Superior temporal gyrus (tissue), 1 donor: ENCODE measurements at regions not wholly inside any gene's neighbourhood (a gene's known extent, or its start where the extent isn't known, plus 50 kb on each side); places are given as distances from the start of the nearest gene placed in this dataset.

Source experiments
- DNase-seq: peaks from one replicate; pipeline ENCODE4 v3.0.0-alpha.2; 2016; ENCODE audit errors: extremely low spot score

DNA sequence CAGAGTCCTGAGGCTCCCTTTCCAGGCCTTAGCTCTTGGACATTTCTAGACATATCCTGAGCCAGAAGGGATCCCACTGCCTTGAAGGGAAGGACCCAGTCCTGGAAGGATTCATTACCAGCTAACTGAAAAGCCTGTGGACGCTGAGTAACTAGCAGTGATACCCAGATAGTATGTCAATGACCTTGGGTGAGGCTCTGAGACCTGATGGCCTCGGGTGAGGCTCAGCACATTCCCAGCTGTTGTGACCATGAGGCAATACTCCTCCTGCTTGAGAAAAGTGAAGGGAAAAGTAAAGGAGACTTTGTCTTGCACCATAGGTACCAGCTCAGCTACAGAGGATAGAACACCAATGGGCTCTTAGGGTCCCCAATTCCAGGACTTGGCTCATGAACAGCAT lies 268.1 kb downstream of the DKK2 start:
- DNase-seq: no peak

GRCh38 chr4:106766519-106766918 lies 269.6 kb downstream of the DKK2 start:
- DNase-seq: no peak

DNA sequence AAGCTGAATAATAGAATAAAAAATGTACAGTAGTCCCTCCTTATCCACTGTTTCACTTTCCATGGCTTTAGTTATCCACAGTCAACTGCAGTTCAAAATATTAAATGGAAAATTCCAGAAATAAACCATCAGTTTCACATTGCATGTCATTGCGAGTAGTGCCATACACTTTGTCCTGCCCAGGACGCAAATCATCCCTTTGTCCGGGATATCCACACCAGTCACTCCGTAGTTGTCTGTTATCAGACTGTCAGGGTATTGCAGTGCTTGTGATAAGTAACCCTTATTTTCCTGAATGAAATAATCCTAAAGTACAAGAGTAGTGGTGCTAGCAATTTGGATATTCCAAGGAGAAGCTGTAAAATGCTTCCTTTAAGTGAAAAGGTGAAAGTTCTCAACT lies 271.3 kb downstream of the DKK2 start:
- no peak for DNase-seq

DNA sequence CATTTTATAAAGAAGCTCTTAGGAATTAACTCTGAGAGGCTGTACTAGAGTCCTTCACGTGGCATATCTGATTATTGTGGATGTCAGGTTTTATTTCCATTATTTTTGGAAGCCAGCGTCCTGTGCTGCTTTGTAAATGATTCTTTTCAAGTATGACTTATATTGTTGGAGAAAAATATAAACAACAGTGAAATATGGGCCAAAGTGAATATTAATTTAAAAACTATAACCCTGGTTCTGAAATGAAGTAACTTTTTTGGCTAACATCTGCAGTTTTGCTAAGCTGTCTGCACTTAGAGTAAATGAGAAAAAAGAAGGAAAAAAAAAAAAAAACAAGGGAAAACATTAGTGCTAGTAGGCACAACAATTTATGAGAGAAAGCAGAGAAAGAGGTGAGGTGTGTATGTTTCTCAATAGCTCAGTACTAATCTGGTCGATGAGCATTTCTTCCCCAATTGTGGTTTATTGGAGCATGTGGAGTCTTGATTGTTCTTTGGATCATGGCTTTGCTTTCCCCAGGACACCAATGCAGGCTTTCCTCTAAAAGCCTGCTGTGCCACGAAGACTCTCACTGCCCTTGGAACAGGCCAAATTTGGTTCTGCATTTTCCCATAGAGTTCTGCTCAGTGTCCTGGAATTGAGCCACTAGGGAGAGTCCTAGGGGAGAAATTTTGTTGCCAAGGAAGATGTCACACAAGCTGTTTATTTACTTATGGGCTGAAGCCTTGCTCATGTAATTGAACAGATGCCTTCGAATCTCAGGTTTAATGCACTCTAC lies 273.3 kb downstream of the DKK2 start:
- no peak for DNase-seq

GRCh38 chr4:106753426-106753825 lies 282.7 kb downstream of the DKK2 start:
- no peak for DNase-seq

GRCh38 chr4:106746451-106746850 lies 289.7 kb downstream of the DKK2 start:
- no peak for DNase-seq

DNA sequence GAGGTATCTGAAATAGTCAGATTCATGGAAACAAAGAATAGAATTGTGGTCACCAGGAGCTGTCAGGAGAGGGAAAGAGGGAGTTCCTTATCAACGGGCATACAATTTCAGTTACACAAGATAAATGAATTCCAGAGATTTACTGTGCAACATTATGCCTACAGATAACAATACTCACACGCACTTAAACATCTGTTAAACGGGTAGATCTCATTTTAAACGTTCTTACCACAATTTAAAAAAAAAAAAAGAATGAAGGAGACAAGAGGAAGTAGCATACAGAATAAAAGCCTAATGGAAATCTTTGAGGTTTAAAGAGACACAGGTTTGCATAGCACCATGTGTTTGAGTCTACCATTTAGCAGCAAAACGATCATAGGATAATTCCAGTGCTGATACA lies 298.0 kb downstream of the DKK2 start:
- DNase-seq: no peak

DNA sequence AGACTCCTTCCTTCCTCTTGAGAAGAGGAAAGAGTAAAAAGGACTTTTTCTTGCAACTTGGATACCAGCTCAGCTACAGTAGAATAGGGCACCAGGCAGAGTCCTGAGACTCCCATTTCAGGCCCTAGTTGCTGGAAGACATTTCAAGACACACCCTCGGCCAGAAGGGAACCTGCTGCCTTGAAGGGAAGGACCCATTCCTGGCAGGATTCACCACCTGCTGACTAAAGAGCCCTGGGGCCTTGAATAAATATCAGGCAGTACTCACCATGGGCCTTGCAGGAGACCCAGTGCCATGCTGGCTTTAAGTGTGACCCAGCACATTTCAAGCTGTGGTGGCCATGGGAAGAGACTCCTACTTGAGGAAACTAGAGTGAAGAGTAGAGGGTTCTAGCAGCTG lies 317.6 kb downstream of the DKK2 start:
- DNase-seq: no peak

DNA sequence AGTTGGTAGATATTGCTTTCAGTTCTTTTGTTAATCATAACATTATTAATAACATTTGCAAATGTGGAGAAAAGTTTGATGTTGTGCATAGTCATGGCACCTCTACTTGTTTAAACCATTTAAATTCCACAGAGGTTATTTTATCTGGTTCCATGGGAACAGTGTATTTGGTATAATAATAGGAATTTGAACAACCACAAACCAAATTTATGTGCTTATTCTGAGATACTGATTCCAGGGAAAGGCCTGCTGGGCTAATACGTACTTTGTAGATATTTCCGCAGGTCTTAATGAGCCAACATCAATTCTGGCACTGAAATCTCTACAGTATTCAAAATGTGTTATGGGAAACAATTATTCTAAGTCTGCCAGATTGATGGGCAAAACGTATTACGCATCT lies 319.0 kb downstream of the DKK2 start:
- DNase-seq: no peak

DNA sequence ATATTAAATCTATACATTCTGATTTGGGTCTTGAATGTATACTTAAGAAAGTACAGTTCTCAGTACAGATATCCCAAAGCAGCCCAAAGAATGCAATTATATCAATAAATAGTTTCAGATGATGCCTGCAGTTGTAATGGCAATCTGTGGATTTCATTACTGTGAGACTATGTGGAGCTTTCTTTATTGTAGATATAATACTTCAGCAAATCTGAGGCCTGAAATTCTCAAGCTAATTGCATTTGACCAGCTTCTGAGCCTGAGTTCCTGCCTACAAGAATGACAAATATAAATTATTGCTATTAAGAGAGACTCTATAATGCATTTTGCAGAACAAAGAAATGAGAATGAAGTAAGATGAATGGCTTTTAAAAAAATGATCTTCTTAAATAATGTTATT lies 320.3 kb downstream of the DKK2 start:
- no peak for DNase-seq

GRCh38 chr4:106708464-106708816 lies 327.7 kb downstream of the DKK2 start:
- DNase-seq: no peak

- no peak for DNase-seq
Measured at GRCh38 chr4:106707776-106708463, 328.2 kb downstream of the DKK2 start.

DNA sequence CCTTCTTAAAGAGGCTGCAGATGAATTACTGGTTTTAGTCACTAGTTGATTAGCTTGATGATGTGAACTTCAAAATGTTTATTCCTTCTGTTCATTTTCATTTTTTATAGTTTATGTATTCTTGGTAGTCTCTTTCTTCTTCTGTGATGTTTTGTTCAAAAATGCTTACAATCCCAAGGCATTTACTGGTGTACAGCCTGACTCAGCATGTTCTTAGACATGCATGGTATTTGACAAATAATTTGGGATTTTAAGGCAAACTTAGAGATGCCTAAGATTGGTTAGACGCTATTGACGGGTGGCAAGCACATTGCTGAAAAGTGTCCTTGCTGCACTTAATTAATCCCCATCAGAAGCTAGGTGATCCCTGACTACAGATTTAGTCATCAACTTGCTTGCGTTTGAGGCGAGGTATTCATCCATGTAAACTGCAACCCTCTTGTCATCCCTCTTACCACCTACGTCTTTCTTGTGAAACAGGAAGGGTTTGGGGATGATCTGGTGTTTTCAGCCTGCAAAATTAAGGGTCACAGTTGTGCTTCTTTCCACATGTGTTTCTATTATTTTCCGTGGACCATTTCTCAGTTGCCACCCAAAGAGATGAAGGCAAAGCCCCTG lies 331.8 kb downstream of the DKK2 start:
- DNase-seq: no peak

DNA sequence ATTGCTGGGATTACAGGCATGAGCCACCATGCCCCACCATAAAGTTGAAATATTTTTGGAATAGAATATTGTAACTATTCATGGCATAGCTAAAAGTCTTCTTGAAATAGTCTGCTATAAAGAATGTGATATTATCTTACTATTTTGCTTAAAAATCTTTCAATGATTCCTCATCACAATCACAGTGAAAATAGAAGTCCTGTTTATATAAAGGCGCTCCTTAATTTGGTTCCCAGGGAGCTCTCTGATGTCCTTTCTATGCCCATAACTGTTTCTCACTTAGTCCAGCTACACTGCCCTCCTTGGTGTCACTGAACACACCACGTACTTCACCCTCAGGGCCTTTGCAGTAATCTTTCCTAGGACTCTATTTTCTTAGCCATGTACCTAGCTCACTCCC lies 331.7 kb upstream of the GIMD1 start:
- no peak for DNase-seq

DNA sequence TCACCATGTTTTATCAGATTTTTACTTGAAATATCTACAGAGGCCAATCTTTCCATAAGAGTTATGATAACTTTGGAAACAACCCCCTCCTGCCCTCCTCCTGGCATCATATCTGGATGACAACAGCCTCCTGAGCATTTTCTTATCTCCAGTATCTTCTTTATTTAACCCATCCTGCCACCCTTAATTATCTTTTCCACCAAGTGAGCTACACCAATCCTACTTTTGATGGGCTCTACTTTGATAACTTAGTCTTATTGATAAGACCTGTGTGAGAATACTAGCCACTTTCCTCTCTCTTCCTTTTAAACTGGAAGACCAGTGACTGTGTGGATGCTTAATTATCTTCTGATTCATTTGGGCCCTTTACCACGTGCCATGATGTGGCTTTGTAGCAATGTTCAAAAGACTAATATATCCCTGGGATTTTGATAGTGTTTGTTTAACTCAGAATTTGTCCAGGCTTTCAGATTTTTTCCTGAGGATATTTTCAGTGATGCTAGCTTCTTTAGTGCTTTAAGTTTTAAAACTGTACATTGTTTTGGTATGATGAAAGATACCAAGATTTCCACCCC lies 330.1 kb upstream of the GIMD1 start:
- DNase-seq: no peak

DNA sequence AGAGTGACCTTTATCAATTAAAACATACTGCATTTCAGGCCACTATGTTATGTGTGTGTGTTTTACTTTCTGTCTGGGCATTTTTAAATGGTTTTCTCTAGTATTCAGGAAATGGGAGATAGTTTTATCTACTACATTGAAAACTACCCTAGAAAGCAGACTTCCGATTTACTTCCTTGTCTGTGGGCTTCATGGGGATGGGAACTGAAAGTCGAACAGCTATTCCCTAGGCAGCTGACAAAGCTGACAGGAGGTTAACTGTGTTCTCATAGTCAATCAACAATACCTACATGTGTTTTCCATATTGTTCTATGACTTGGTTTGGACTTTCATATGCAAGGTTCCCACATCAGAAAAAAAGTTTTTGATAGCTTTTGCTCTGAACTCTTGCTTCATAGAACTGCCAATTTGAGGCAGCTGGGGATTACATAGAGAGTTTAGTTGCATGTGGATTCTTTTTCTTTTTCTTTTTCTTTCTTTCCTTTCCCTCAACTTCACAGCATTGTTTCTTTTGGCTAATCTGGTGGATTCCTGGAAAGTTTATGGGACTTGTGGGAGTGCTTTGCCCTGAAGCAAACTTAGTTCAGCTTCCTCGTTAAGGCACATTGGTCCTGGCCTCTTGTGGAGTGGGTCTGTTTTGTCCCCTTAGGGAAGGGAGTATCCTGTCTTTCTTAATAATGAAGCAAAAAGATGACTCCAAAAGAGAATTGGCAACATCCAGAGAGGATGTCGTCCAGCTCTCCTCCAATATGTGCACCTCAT lies 327.1 kb upstream of the GIMD1 start:
- DNase-seq: no peak

GRCh38 chr4:106694232-106694631 lies 325.7 kb upstream of the GIMD1 start:
- no peak for DNase-seq

- DNase-seq: no peak
Measured at GRCh38 chr4:106691749-106692148, 323.2 kb upstream of the GIMD1 start.

DNA sequence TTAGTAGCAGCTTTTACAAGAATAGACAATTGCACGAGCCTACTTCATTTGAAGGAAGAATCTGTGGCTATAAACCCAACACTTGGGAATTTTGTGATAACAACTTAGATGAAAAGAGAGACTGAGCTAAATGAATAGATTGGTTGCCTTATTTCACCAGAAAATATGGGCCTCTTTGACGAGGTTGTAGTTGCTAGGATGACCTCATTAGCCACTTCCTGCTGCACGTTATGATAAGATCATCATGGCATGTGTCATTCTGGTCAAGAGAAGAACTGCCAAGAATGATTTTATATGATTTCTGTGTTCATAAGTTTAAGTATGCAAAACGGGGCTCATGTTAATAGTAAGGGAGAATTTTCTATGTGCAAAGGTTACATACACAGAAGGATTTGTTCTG lies 321.9 kb upstream of the GIMD1 start:
- DNase-seq: no peak

DNA sequence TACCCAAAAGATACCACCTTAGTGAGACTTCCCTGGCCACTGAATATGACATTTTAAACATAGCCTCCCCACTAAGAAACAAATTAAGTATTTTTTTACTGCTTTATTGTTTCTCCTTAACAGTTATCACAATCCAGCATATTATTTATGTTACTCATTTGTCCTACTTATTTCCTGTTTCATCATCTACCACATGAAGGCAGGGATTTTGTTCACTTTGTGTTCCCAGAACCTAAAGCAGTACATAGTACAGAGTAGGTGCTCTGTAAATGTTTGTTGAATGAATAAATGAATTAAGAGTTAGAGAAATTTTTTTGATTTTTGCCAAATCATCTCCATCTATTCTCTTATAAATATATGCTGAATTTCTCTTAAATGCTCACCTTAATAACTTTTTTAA lies 318.4 kb upstream of the GIMD1 start:
- DNase-seq: no peak

GRCh38 chr4:106681381-106681921 lies 312.9 kb upstream of the GIMD1 start:
- DNase-seq: no peak

DNA sequence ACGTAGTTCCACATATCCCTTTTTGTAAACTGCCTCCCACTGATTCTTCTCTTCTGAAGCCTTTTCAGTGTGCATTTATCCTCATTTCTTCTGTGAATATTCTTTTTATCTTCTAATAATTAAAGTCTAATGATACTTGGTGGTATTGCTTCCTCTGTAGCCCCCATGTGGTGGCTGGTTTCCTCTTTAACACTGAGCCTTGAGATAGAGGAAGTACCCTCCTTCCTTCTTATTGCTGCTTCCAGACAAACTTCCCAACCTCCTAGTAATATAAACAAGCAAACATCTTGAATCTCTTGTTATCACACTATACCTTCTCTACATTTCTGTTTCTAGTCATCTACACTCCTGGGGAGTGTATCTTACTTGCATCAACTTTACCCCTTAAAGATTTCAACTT lies 310.5 kb upstream of the GIMD1 start:
- DNase-seq: no peak
